ENCODE measurements at regions not wholly inside any gene's neighbourhood (a gene's known extent, or its start where the extent isn't known, plus 50 kb on each side); places are given as distances from the start of the nearest gene placed in this dataset.

- no peak for TF ChIP-seq RAD21 (IDR thresholded peaks at IDR 0.05; ENCODE audit: low read depth)
- TF ChIP-seq MAX (IDR thresholded peaks at IDR 0.05), result no peak
- no peak for TF ChIP-seq TAF1 (IDR thresholded peaks at IDR 0.05; ENCODE audit: low read depth)
- no peak for TF ChIP-seq EP300 (IDR thresholded peaks at IDR 0.05; ENCODE audit: borderline replicate concordance)
- no peak for TF ChIP-seq REST (IDR thresholded peaks at IDR 0.05; ENCODE audit: low read depth)
- TF ChIP-seq CEBPB (IDR thresholded peaks at IDR 0.05), result no peak
- no peak for TF ChIP-seq YY1 (IDR thresholded peaks at IDR 0.05; ENCODE audit: low read depth)
- TF ChIP-seq ZBTB7A (IDR thresholded peaks at IDR 0.05; ENCODE audit: low read depth), result no peak
- TF ChIP-seq EGR1 (IDR thresholded peaks at IDR 0.05), result no peak
- no peak for TF ChIP-seq TEAD4 (IDR thresholded peaks at IDR 0.05)
- no peak for TF ChIP-seq TCF12 (IDR thresholded peaks at IDR 0.05; ENCODE audit: low read depth)
Observed at GRCh38 chr3:180341516-180341915, 260.4 kb upstream of the TTC14 start.

Measured in Ishikawa (cell line).